HepG2 (cell line): ENCODE measurements at regions not wholly inside any gene's neighbourhood (a gene's known extent, or its start where the extent isn't known, plus 50 kb on each side); places are given as distances from the start of the nearest gene placed in this dataset.

Experiments used
- ATAC-seq: fragments of 200-7000 bp; cut with Tn5 transposase; 3 replicates; pipeline ENCODE4 v1.9.1; 2020; ENCODE audit warnings: mild to moderate bottlenecking, moderate library complexity
- BruUV-seq: library from RNA; stranded (reverse); fragments of 400-500 nt; replicated peaks from 2 replicates; lab custom pipeline; 2021; lab: Mats Ljungman, UMichigan
- CTCF ChIA-PET: fragments of 300-600 bp; formaldehyde crosslinking; extraction: SDS; loops from one replicate; lab custom pipeline; 2021; ENCODE audit warnings: low total read pairs, inconsistent platforms, low intra/inter-chr PET ratio; lab: Yijun Ruan, JAX
- POLR2A ChIA-PET: fragments of 350-600 bp; sonication (Branson Sonifier 250); formaldehyde crosslinking; loops from one replicate; lab custom pipeline; 2020; ENCODE audit warnings: antibody characterized with exemption, inconsistent platforms; lab: Yijun Ruan, JAX
- DNase-seq: peaks from one replicate; pipeline ENCODE4 v3.0.0-alpha.2; 2015; ENCODE audit warnings: low spot score
- FAIRE-seq: peaks from 3 replicates; lab custom pipeline; 2011; peaks lifted over from hg19 to GRCh38; lab: Jason Lieb, UNC
- H2AFZ ChIP-seq: one replicate; pipeline ENCODE4 v1.6.1; 2011; ENCODE audit warnings: low read length, inconsistent platforms
- H3K27ac ChIP-seq: fragments of 300-600 bp; 3 replicates; pipeline ENCODE4 v1.8.0; 2011; ENCODE audit warnings: mixed run types, mild to moderate bottlenecking, mixed read lengths, low read length, inconsistent platforms; ENCODE audit not compliant: insufficient read depth; ENCODE audit errors: extremely low read length
- H3K27me3 ChIP-seq, 2 experiments: fragments of 200-600 bp in 1 of 2; 2 replicates in 1 of 2; 3 replicates in 1 of 2; pipeline versions ENCODE4 v1.6.0 to v1.8.0; 2011; ENCODE audit warnings: low read length in 2 of 2, mild to moderate bottlenecking in 2 of 2, moderate library complexity in 2 of 2, inconsistent platforms in 1 of 2; ENCODE audit not compliant: insufficient read depth in 2 of 2, control insufficient read depth in 1 of 2
- H3K36me3 ChIP-seq, 2 experiments: fragments of 200-600 bp in 1 of 2; replicated peaks in 1 of 2; 2 replicates in 1 of 2; 3 replicates in 1 of 2; pipeline versions ENCODE4 v1.5.1 to v1.8.0; 2011; ENCODE audit warnings: low read length in 2 of 2, inconsistent platforms in 1 of 2; ENCODE audit not compliant: insufficient read depth in 2 of 2, control insufficient read depth in 1 of 2
- H3K4me1 ChIP-seq: 2 replicates; pipeline ENCODE4 v1.5.1; 2012; ENCODE audit warnings: low read length, inconsistent platforms; ENCODE audit not compliant: insufficient read depth
- H3K4me2 ChIP-seq: 2 replicates; pipeline ENCODE4 v1.6.0; 2011; ENCODE audit warnings: low read depth, low read length, inconsistent platforms
- H3K4me3 ChIP-seq, 3 experiments: fragments of 200-600 bp in 1 of 3; sonication (generic), shearing (Covaris generic) in 1 of 3; replicated peaks in 1 of 3; 2 replicates each; pipeline ENCODE4 v1.5.1; 2011 to 2016; ENCODE audit warnings: low read length in 3 of 3, inconsistent platforms in 2 of 3, low read depth in 2 of 3, mild to moderate bottlenecking in 2 of 3, control low read depth in 1 of 3, mixed read lengths in 1 of 3; ENCODE audit not compliant: insufficient read depth in 1 of 3
- H3K79me2 ChIP-seq: one replicate; pipeline ENCODE4 v1.6.1; 2011; ENCODE audit warnings: low read length, inconsistent platforms; ENCODE audit not compliant: insufficient read depth
- H3K9ac ChIP-seq: 2 replicates; pipeline ENCODE4 v1.6.0; 2011; ENCODE audit warnings: mild to moderate bottlenecking, low read depth, low read length, inconsistent platforms; ENCODE audit not compliant: insufficient read depth
- H3K9me3 ChIP-seq: 2 replicates; pipeline ENCODE4 v1.5.1; 2012; ENCODE audit warnings: mild to moderate bottlenecking, low read length
- H4K20me1 ChIP-seq: 2 replicates; pipeline ENCODE4 v1.6.0; 2011; ENCODE audit warnings: inconsistent platforms, mild to moderate bottlenecking, low read length, moderate library complexity; ENCODE audit not compliant: insufficient read depth
- ARID5B ChIP-seq: IDR thresholded peaks from 2 replicates; pipeline ENCODE4 v1.4.0; 2020; ENCODE audit warnings: mild to moderate bottlenecking, missing genetic modification reagents
- EEA1 ChIP-seq: sonication (generic); formaldehyde crosslinking; IDR thresholded peaks from 2 replicates; pipeline ENCODE4 v1.5.1; 2020; ENCODE audit warnings: mild to moderate bottlenecking, missing genetic modification reagents, borderline replicate concordance
- GTF3A ChIP-seq: sonication (generic); formaldehyde crosslinking; conservative IDR thresholded peaks from 2 replicates; pipeline ENCODE4 v1.4.0; 2020; ENCODE audit warnings: mild to moderate bottlenecking, missing genetic modification reagents
- NFAT5 ChIP-seq: sonication (generic); formaldehyde crosslinking; IDR thresholded peaks from 2 replicates; pipeline ENCODE4 v1.4.0; 2020; ENCODE audit warnings: missing genetic modification reagents
- PHF8 ChIP-seq: sonication (generic); formaldehyde crosslinking; IDR thresholded peaks from 2 replicates; pipeline ENCODE4 v1.5.0; 2020; ENCODE audit warnings: missing genetic modification reagents
- ZMAT3 ChIP-seq: sonication (generic); formaldehyde crosslinking; conservative IDR thresholded peaks from 2 replicates; pipeline ENCODE4 v1.7.0; 2021; ENCODE audit warnings: missing genetic modification reagents
- ZNF292 ChIP-seq: sonication (generic); formaldehyde crosslinking; IDR thresholded peaks from 2 replicates; pipeline ENCODE4 v1.8.1; 2022; ENCODE audit warnings: mild to moderate bottlenecking, low read depth, missing genetic modification reagents, borderline replicate concordance
- ZNF343 ChIP-seq: sonication (generic); formaldehyde crosslinking; IDR thresholded peaks from 2 replicates; pipeline ENCODE4 v1.4.0; 2020; ENCODE audit warnings: mild to moderate bottlenecking, missing genetic modification reagents
- WGBS: methylation state at CpG from one replicate; pipeline ENCODE4 v1.1.6; 2017; ENCODE audit warnings: low lambda C conversion rate; 5-methylcytosine and 5-hydroxymethylcytosine counted together
- in situ Hi-C: cut with HindIII; loops from 2 replicates; pipeline ENCODE4 v1.10.0; 2017; ENCODE audit warnings: low pct_unique_long_range_greater_than_20kb; ENCODE audit not compliant: extremely low pct_ligation_motif_present
- intact Hi-C: fragments of 100-400 bp; cut with micrococcal nuclease; formaldehyde crosslinking; loops from one replicate; pipeline ENCODE4 v1.10.0; 2022; ENCODE audit not compliant: unreplicated experiment

- CTCF ChIA-PET: no interaction called here
- in situ Hi-C loops: no loop called here
- WGBS: 69% methylated on average over 6 of the region's 10 CpGs
Measured at GRCh38 chr4:8771666-8772065, 100.0 kb downstream of the HMX1 start.

GRCh38 chr4:8771258-8771590 lies 100.4 kb downstream of the HMX1 start:
- Histone ChIP-seq H3K4me3 (no peak overlapping the region), H3K27me3 (peaks cover 0 to 25% of the 10 kb centered on the region in 2 experiments; a peak in 3 of 5 replicates), H2AFZ (no peak overlapping the region), H3K79me2 (no peaks in the 10 kb centered on the region), H4K20me1 (no peaks in the 10 kb centered on the region), H3K36me3 (no peaks in the 10 kb centered on the region), H3K9me3 (no peaks in the 10 kb centered on the region), H3K27ac (no peak overlapping the region), H3K4me2 (no peak overlapping the region), H3K4me1 (no peaks in the 10 kb centered on the region), H3K9ac (no peak overlapping the region)
- whole genome bisulfite sequencing: 4% methylated on average over 7 of the region's 8 CpGs
- ChIA-PET CTCF (no interaction called here), POLR2A (no interaction called here)
- intact Hi-C loops (no loop called here), in situ Hi-C loops (no loop called here)
- DNase-seq (no peak), FAIRE-seq (no peak), ATAC-seq (no peak; the same call in 2 of the 3 replicates)
- BruUV-seq: no TSS peak
- no peak for TF ChIP-seq GTF3A (CRISPR knock-in tag)
- no peak for TF ChIP-seq ZNF292
- no peak for TF ChIP-seq ARID5B (CRISPR knock-in tag)
- TF ChIP-seq PHF8 (CRISPR knock-in tag): no peak
- TF ChIP-seq NFAT5 (CRISPR knock-in tag): no peak
- TF ChIP-seq ZMAT3 (CRISPR knock-in tag): no peak
- no peak for TF ChIP-seq ZNF343 (CRISPR knock-in tag)

More at GRCh38 chr4:8771666-8772065, 100.0 kb downstream of the HMX1 start:
- H3K27ac ChIP-seq: no peak overlapping the region
- no peak overlapping the region for H2AFZ ChIP-seq
- no peak for TF ChIP-seq EEA1
- H3K4me1 ChIP-seq: no peaks in the 10 kb centered on the region
- H4K20me1 ChIP-seq: no peaks in the 10 kb centered on the region
- BruUV-seq: no TSS peak
- H3K4me3 ChIP-seq: no peak overlapping the region
- POLR2A ChIA-PET: no interaction called here
- H3K9me3 ChIP-seq: no peaks in the 10 kb centered on the region
- peaks cover 0 to 21% of the 10 kb centered on the region in 2 experiments; a peak in 3 of 5 replicates for H3K27me3 ChIP-seq
- no peak for DNase-seq
- no peak for FAIRE-seq
- no peaks in the 10 kb centered on the region for H3K79me2 ChIP-seq
- H3K36me3 ChIP-seq: no peaks in the 10 kb centered on the region
- no peak overlapping the region for H3K4me2 ChIP-seq
- no peak for ATAC-seq
- H3K9ac ChIP-seq: no peak overlapping the region
- intact Hi-C loops: no loop called here
